Tibial artery (tissue), 4 donors: ENCODE measurements at regions not wholly inside any gene's neighbourhood (a gene's known extent, or its start where the extent isn't known, plus 50 kb on each side); places are given as distances from the start of the nearest gene placed in this dataset.

Experiments
- DNase-seq, 2 donors: peaks; one replicate each; pipeline ENCODE4 v3.0.0-alpha.2; 2019
- H3K27ac ChIP-seq, 2 donors: fragments of 200-600 bp; sonication (generic) in 1 of 2; 1 replicate in 1 of 2; 2 replicates in 1 of 2; pipeline ENCODE4 v1.5.1; 2018 to 2019; ENCODE audit warnings: mild to moderate bottlenecking in 1 of 2
- H3K27me3 ChIP-seq, 2 donors: fragments of 200-600 bp; sonication (generic) in 1 of 2; one replicate each; pipeline versions ENCODE4 v1.5.1 to v1.6.0; 2016 to 2019
- H3K36me3 ChIP-seq, 3 donors: fragments of 200-600 bp; sonication (generic) in 2 of 3; one replicate each; pipeline ENCODE4 v1.5.1; 2016 to 2019; ENCODE audit warnings: mild to moderate bottlenecking in 2 of 3
- H3K4me1 ChIP-seq, 4 donors: fragments of 200-600 bp; sonication (generic) in 2 of 4; 1 replicate in 3 of 4; 2 replicates in 1 of 4; pipeline ENCODE4 v1.5.1; 2016 to 2019
- H3K4me3 ChIP-seq, 2 donors: fragments of 200-600 bp; sonication (generic) in 1 of 2; 1 replicate in 1 of 2; 2 replicates in 1 of 2; pipeline ENCODE4 v1.5.1; 2018 to 2019; ENCODE audit warnings: mild to moderate bottlenecking in 2 of 2
- H3K9me3 ChIP-seq, 3 donors: fragments of 200-600 bp; sonication (generic) in 1 of 3; one replicate each; pipeline ENCODE4 v1.5.1; 2016 to 2019
- CTCF ChIP-seq, 2 experiments: fragments of 200-600 bp in 1 of 2; fragments of 450-650 bp in 1 of 2; IDR thresholded peaks; one replicate each; pipeline ENCODE4 v1.5.1; 2017 to 2019; ENCODE audit warnings: antibody characterized with exemption in 2 of 2, mild to moderate bottlenecking in 1 of 2, moderate library complexity in 1 of 2
- intact Hi-C: fragments of 100-400 bp; cut with DNase I; formaldehyde crosslinking; loops from one replicate; pipeline ENCODE4 v1.15.0; 2023; ENCODE audit warnings: low total_unique reads

DNA sequence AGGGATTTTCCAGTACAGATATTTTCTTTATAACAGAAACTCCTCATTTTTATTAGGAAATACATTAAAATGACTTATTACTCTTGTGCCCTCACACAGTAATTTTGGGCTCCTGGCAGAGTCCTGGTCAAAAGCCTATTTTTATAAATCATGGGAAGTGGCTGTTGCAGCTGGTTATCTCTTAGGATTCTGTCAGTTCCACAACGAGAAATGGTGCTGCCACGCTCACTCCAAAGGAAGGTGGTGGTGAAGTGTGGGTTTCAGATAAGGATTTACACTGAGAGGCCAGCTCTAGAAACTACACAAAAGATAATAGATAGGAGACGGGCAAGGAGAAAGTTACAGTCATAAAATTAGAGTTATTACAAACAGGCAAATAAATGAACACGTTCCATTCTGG lies 159.2 kb upstream of the FAM241A start:
- DNase-seq: no peak
- no peaks in the 10 kb centered on the region for H3K9me3 ChIP-seq
- no peak for TF ChIP-seq CTCF (IDR thresholded peaks at IDR 0.05)
- H3K27me3 ChIP-seq: no peaks in the 10 kb centered on the region
- intact Hi-C loops: no loop called here
- H3K36me3 ChIP-seq: no peaks in the 10 kb centered on the region
- H3K27ac ChIP-seq: no peak overlapping the region
- no peak overlapping the region for H3K4me3 ChIP-seq
- H3K4me1 ChIP-seq: no peaks in the 10 kb centered on the region

- Histone ChIP-seq H3K4me3 (no peak overlapping the region), H3K9me3 (no peaks in the 10 kb centered on the region), H3K4me1 (no peaks in the 10 kb centered on the region), H3K27me3 (no peaks in the 10 kb centered on the region), H3K27ac (no peak overlapping the region), H3K36me3 (no peaks in the 10 kb centered on the region)
- TF ChIP-seq CTCF (IDR thresholded peaks at IDR 0.05): no peak
- intact Hi-C loops: no loop called here
- no peak for DNase-seq
These were observed 156.7 kb upstream of the FAM241A start for GRCh38 chr4:111988514-111988913.

- DNase-seq: no peak
These were observed 155.4 kb upstream of the FAM241A start for GRCh38 chr4:111989817-111990216.

DNA sequence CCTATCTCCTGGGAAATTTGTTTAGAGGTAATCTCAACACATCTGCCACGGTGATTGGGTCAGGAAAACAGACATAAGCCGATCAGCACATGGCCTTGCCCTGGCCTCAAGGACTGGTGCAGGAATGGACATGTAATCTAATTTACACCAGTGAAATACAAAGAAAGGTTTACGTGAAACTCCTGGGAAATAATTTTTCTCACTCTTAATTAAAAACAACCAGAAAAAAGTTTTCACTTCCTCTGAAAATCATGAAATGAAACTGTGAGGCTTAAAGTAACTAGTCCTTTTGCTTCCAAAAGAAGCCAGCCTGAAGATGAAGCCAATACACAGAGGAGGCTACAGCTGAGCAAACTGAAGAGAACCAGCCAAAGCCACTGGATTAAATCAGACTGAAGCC lies 154.1 kb upstream of the FAM241A start:
- no peak for TF ChIP-seq CTCF (IDR thresholded peaks at IDR 0.05)
- H3K4me1 ChIP-seq: no peaks in the 10 kb centered on the region
- H3K27ac ChIP-seq: no peak overlapping the region
- intact Hi-C loops: no loop called here
- no peaks in the 10 kb centered on the region for H3K9me3 ChIP-seq
- no peaks in the 10 kb centered on the region for H3K36me3 ChIP-seq
- H3K27me3 ChIP-seq: no peaks in the 10 kb centered on the region
- no peak for DNase-seq
- no peak overlapping the region for H3K4me3 ChIP-seq

More at GRCh38 chr4:111989817-111990216, 155.4 kb upstream of the FAM241A start:
- Histone ChIP-seq H3K36me3 (no peaks in the 10 kb centered on the region), H3K9me3 (no peaks in the 10 kb centered on the region), H3K27me3 (no peaks in the 10 kb centered on the region), H3K4me1 (no peaks in the 10 kb centered on the region), H3K27ac (no peak overlapping the region), H3K4me3 (no peak overlapping the region)
- TF ChIP-seq CTCF (IDR thresholded peaks at IDR 0.05): no peak
- intact Hi-C loops: no loop called here

DNA sequence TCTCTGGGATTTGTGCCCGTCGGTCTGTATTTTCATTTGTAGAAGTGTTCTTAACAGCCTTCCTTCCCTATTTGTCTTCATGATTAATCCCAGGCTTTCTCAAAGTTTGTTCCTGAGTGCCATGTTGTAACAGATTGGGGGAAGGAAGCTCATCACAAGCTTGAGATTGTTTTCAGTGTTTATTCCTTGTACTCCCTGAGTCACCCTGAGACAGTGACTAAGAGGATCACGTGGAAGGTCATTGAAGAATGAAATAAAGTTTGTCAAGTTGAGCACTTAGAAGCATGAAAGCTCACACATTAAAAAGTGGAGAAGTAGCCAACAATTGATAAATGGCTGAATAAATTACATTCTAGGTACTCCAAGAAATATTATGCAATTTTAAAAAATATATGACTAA lies 153.5 kb upstream of the FAM241A start:
- no peak for DNase-seq
- H3K4me3 ChIP-seq: no peak overlapping the region
- TF ChIP-seq CTCF (IDR thresholded peaks at IDR 0.05): no peak
- intact Hi-C loops: no loop called here
- H3K27ac ChIP-seq: no peak overlapping the region
- H3K27me3 ChIP-seq: no peaks in the 10 kb centered on the region
- no peaks in the 10 kb centered on the region for H3K36me3 ChIP-seq
- H3K4me1 ChIP-seq: no peaks in the 10 kb centered on the region
- no peaks in the 10 kb centered on the region for H3K9me3 ChIP-seq
